ENCODE measurements at regions not wholly inside any gene's neighbourhood (a gene's known extent, or its start where the extent isn't known, plus 50 kb on each side); places are given as distances from the start of the nearest gene placed in this dataset.
A peak's percentile ranks its signal among the peaks of the same experiment; 100 is the strongest.

DNA sequence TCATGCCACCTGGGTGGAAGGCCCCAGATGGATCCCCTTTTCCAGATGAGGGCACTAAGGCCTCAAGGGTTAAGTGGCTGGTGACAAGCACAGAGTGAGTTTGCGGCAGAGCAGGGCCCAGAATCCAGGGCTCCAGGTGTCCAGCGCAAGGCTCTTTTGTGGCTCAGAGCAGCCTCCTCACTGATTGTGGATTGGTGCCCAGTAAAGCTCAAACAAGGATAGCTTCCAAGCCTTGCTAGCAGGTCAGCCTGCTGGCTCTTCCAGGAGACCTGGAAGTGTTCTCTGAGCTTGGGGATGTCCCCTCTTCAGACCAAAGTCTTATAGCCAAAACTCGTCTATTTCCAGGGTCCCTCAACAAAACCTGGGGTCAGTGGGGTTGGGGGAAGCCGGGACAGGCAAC lies 167.6 kb upstream of the SYT13 start:
- TF ChIP-seq, protein P1, sequence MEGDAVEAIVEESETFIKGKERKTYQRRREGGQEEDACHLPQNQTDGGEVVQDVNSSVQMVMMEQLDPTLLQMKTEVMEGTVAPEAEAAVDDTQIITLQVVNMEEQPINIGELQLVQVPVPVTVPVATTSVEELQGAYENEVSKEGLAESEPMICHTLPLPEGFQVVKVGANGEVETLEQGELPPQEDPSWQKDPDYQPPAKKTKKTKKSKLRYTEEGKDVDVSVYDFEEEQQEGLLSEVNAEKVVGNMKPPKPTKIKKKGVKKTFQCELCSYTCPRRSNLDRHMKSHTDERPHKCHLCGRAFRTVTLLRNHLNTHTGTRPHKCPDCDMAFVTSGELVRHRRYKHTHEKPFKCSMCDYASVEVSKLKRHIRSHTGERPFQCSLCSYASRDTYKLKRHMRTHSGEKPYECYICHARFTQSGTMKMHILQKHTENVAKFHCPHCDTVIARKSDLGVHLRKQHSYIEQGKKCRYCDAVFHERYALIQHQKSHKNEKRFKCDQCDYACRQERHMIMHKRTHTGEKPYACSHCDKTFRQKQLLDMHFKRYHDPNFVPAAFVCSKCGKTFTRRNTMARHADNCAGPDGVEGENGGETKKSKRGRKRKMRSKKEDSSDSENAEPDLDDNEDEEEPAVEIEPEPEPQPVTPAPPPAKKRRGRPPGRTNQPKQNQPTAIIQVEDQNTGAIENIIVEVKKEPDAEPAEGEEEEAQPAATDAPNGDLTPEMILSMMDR (conservative IDR thresholded peaks at IDR 0.05), result no peak
- Mint-ChIP-seq H3K4me1 (no peaks in the 10 kb centered on the region), H3K9me3 (no peaks in the 10 kb centered on the region), H3K36me3 (ENCODE audit: low read depth) (no peaks in the 10 kb centered on the region), H3K27me3 (ENCODE audit: low read depth) (peaks cover 18% of the 10 kb centered on the region), H3K27ac (ENCODE audit: unreplicated experiment) (no peak overlapping the region), H3K4me3 (no peak overlapping the region)
- no peak for DNase-seq (ENCODE audit: low read depth, low spot score)

DNA sequence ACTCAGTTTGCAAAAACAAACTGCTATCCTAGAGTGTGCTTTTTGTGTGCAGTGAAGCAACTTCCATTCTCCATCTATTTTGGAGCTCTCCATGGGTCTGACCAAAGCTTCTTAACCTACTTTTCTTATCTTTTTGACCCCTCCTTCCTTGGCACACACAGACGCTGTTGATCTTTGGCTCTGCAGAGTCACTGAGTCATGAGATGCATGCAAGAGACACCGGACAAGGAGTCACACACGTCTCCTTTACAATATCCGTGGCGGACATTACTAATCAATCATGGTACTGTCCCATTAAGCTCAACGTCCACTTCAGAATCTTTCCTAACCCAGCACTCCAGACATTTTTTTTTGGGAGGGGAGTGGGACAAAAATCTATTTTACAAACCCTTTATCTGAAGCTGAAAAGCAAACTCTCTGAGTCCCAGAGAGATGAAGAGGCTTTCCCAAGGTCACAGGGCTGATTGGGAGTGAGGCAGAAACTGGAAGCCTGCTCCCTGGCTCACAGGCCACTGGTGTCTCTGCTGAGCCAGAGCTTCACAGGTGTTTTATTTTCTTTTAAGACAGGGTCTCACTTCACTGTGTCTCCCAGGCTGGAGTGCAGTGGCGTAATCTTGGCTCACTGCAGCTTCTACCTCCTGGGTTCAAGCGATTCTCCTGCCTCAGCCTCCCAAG lies 165.8 kb upstream of the SYT13 start:
- H3K36me3 Mint-ChIP-seq (ENCODE audit: low read depth), result no peaks in the 10 kb centered on the region

DNA sequence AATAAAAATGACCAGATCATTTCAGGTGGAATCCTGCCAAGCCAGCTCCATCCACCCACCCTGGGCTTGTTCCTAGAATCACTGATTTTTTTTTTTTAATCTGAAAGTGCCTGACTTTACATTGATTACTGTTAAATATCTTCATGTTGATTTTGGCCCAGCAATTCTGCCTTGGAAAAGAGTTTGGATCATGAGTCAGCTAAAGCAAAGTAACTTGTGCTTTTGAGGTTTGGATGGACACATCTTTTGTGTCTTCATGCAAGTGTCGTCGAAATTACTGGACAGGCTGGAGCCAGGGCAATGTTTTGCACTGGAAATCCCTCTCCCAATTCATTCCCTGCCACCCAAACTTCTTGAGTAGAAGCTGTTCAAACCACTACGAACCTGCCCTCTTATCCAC lies 164.0 kb upstream of the SYT13 start:
- Mint-ChIP-seq H3K9me3 (no peaks in the 10 kb centered on the region), H3K36me3 (ENCODE audit: low read depth) (no peaks in the 10 kb centered on the region), H3K4me1 (no peaks in the 10 kb centered on the region), H3K27me3 (ENCODE audit: low read depth) (peaks cover 5% of the 10 kb centered on the region), H3K4me3 (no peak overlapping the region), H3K27ac (ENCODE audit: unreplicated experiment) (no peak overlapping the region)
- TF ChIP-seq, protein P1 (conservative IDR thresholded peaks at IDR 0.05), result no peak
- no peak for DNase-seq (ENCODE audit: low read depth, low spot score)

More for the DNA sequence above, 165.8 kb upstream of the SYT13 start:
- no peak for DNase-seq (ENCODE audit: low read depth, low spot score)
- no peaks in the 10 kb centered on the region for H3K9me3 Mint-ChIP-seq
- H3K27me3 Mint-ChIP-seq (ENCODE audit: low read depth), result peaks cover 16% of the 10 kb centered on the region
- H3K4me1 Mint-ChIP-seq, result no peaks in the 10 kb centered on the region
- H3K27ac Mint-ChIP-seq (ENCODE audit: unreplicated experiment), result no peak overlapping the region
- TF ChIP-seq, protein P1 (conservative IDR thresholded peaks at IDR 0.05), result no peak
- H3K4me3 Mint-ChIP-seq, result no peak overlapping the region

DNA sequence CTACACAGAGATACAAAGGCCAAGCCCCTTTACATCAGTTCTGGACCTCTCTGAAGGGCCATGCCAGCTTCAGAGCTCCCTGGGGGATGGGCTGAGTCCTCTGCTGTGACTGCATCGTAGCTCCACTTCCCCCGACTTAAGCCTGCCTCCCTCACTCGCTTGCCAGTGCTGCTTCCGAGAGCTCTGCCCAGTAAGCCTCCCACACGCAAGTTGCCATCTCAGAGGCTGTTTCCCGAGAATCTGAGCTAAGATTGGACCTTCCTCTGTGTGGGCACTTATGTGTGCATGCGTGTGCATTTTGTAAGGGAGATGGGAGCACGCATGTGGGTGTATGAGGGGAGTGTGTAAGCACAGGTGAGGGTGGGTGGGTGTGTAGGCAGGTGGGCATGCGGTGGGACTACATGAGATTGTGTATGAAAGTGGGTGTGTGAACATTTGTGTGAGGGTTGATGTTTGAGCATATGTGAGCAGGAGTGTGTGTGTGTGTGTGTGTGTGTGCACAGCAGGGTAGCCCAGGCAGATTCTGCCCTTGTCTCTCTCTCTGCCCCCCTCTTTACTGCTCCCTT lies 163.0 kb upstream of the SYT13 start:
- DNase-seq (ENCODE audit: low read depth, low spot score), result no peak
- H3K4me3 Mint-ChIP-seq, result no peak overlapping the region

DNA sequence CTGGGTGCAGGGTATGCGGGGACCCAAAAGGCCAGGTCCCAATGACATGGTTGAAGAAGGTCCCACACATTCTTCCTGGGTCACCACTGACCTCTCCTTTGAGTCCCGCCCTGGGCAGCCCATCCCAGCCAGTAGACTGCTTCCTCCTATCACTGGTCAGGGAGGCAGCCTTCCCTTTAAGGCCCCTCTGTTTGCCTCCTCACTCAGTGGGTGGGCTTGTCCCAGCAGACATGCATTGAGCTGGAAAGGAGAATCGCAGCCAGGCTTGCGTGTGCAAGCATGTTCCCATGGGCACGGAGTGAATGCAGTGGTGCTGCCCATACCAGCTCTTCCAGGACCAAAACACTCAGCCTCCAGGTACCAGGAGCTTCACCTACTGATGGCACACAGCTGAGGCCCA lies 162.4 kb upstream of the SYT13 start:
- no peak overlapping the region for H3K4me3 Mint-ChIP-seq
- no peaks in the 10 kb centered on the region for H3K36me3 Mint-ChIP-seq (ENCODE audit: low read depth)
- H3K27me3 Mint-ChIP-seq (ENCODE audit: low read depth), result peaks cover 6% of the 10 kb centered on the region
- H3K4me1 Mint-ChIP-seq, result no peaks in the 10 kb centered on the region
- peak overlapping the region; percentile 12 for H3K27ac Mint-ChIP-seq (ENCODE audit: unreplicated experiment)
- TF ChIP-seq, protein P1 (conservative IDR thresholded peaks at IDR 0.05), result no peak
- no peak for DNase-seq (ENCODE audit: low read depth, low spot score)
- no peaks in the 10 kb centered on the region for H3K9me3 Mint-ChIP-seq

More for the DNA sequence above, 163.0 kb upstream of the SYT13 start:
- H3K9me3 Mint-ChIP-seq, result no peaks in the 10 kb centered on the region
- no peaks in the 10 kb centered on the region for H3K4me1 Mint-ChIP-seq
- H3K36me3 Mint-ChIP-seq (ENCODE audit: low read depth), result no peaks in the 10 kb centered on the region
- no peak overlapping the region for H3K27ac Mint-ChIP-seq (ENCODE audit: unreplicated experiment)
- TF ChIP-seq, protein P1 (conservative IDR thresholded peaks at IDR 0.05), result no peak
- H3K27me3 Mint-ChIP-seq (ENCODE audit: low read depth), result peaks cover 2% of the 10 kb centered on the region
